ENCODE measurements at regions not wholly inside any gene's neighbourhood (a gene's known extent, or its start where the extent isn't known, plus 50 kb on each side); places are given as distances from the start of the nearest gene placed in this dataset.
"Not testable (repeated sequence)": the region's sequence is repeated elsewhere in the genome, so short reads cannot be mapped to it uniquely, and the experiment has no call there.

DNA sequence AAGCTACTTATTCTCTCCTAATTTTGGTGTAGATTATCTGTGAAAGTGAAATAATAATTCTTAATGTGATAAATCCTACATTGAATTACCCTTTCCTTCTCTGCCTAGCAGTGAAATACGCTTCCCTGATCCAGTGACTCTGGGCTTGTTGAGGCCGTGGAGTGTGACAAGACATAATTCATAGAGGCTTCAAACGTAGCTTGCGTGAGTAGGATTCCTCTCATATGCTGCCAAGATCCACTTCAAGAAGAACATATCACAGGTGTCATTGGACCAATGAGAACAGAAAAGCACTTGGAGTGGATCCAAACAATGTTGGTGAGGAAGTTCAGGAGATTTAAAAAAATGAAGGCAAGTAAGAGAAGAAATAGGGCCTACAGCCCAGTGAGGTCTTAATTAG lies 221.3 kb upstream of the TMEFF2 start:
- in situ Hi-C loops (cut with MboI; ENCODE audit: low pct_unique_long_range_greater_than_20kb, low sequenced_read_pairs, unreplicated experiment) = no loop called here
- DNase-seq (ENCODE audit: low spot score) = no peak
- TF ChIP-seq, protein P1, sequence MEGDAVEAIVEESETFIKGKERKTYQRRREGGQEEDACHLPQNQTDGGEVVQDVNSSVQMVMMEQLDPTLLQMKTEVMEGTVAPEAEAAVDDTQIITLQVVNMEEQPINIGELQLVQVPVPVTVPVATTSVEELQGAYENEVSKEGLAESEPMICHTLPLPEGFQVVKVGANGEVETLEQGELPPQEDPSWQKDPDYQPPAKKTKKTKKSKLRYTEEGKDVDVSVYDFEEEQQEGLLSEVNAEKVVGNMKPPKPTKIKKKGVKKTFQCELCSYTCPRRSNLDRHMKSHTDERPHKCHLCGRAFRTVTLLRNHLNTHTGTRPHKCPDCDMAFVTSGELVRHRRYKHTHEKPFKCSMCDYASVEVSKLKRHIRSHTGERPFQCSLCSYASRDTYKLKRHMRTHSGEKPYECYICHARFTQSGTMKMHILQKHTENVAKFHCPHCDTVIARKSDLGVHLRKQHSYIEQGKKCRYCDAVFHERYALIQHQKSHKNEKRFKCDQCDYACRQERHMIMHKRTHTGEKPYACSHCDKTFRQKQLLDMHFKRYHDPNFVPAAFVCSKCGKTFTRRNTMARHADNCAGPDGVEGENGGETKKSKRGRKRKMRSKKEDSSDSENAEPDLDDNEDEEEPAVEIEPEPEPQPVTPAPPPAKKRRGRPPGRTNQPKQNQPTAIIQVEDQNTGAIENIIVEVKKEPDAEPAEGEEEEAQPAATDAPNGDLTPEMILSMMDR (IDR thresholded peaks at IDR 0.05; ENCODE audit: extremely low read depth, insufficient read depth, missing control alignments) = no peak

DNA sequence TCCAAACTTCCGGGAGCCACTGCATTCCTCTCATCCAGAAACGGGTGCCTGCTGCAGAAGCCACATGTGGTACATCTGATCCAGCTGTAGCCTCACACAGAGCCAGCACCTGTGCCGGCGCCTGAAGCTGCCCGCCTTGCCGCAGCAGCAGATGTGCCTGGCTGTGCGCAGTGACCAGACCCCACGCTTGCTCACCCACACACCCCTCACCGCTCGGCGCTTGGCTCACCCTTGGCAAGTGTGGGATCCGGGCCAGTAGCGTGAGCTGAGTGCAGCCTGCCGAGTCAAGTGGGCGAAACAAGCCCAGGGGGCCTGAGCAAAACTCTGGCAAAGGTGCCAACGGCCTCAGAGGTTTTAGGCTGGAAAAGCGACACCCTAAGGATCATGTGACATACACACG lies 220.1 kb upstream of the TMEFF2 start:
- TF ChIP-seq, protein P1 (IDR thresholded peaks at IDR 0.05; ENCODE audit: extremely low read depth, insufficient read depth, missing control alignments) = no peak
- no peak for DNase-seq (ENCODE audit: low spot score)
- in situ Hi-C loops (cut with MboI; ENCODE audit: low pct_unique_long_range_greater_than_20kb, low sequenced_read_pairs, unreplicated experiment) = no loop called here

DNA sequence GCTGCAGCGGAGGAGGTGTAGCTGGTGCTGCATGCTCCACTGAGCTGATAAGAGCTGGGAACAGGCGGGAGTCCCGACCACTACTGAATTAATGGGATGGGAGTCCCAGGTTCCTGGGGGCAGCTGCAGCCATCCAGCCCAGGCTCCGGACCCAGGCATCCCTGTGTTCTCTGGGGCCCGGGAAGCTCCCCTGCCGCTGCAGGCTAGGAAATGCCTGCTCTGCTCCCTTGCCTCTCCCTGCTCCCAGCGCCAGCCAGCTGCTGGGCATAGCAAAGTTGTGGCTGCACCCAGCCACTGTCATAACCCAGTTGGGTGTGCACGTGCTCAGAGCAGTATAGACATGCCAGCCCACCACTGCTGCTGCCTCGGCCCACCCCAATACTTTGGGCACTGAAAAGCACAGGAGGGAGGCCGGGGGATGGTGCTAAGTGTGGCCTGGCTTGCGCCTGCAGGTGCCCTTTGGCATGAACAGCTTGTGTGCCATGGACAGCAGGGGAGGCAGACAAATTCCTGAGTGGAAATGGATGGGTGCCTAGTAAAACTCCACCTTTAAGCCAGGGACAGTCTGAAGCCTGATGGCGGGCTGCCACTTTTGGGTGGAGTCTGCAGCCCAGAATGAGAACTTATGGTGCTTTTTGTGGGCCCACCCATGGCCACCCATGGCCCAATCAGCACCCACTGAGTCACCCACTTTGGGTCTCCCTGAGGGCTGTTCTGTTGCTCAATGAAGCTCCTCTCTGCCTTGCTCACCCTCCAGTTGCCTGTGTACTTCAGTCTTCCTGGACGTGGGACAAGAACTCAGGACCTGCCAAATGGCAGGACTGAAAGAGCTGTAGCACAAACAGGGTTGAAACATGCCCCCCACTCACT lies 219.3 kb upstream of the TMEFF2 start:
- in situ Hi-C loops (cut with MboI; ENCODE audit: low pct_unique_long_range_greater_than_20kb, low sequenced_read_pairs, unreplicated experiment) = no loop called here
- no peak for DNase-seq (ENCODE audit: low spot score)
- TF ChIP-seq, protein P1 (IDR thresholded peaks at IDR 0.05; ENCODE audit: extremely low read depth, insufficient read depth, missing control alignments) = no peak

DNA sequence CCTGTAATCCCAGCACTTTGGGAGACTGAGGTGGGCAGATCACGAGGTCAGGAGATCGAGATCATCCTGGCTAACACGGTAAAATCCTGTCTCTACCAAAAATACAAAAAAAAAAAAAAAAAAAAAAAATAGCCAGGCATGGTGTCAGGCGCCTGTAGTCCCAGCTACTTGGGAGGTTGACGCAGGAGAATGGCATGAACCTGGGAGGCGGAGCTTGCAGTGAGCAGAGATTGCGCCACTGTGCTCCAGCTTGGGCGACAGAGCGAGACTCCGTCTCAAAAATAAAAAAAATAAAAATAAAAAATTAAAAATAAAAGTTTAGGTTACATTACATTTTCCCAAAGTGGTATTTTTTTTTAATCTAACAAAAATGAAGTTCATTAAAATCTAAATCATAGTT lies 218.1 kb upstream of the TMEFF2 start:
- in situ Hi-C loops (cut with MboI; ENCODE audit: low pct_unique_long_range_greater_than_20kb, low sequenced_read_pairs, unreplicated experiment); DNase-seq (ENCODE audit: low spot score): not testable (repeated sequence)

DNA sequence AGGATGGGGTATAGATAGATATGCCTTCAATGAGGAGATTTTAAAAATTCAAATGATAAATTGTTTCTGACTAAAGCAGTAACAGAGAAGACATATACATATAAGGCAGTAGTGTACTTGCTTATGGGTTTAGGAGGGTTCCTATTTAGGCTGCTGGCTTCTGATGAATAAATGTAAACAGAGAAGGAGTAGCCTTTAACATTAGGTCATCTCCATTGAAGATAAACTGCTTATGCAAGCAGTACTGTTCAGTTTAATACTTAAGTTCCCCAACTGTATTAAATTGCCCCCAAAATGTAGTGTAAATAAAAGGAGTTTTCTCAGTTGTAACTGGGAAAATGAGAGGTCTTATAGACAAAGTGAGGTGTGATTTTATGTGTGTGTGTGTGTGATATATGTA lies 217.7 kb upstream of the TMEFF2 start:
- DNase-seq (ENCODE audit: low spot score) = no peak
- TF ChIP-seq, protein P1 (IDR thresholded peaks at IDR 0.05; ENCODE audit: extremely low read depth, insufficient read depth, missing control alignments) = no peak
- in situ Hi-C loops (cut with MboI; ENCODE audit: low pct_unique_long_range_greater_than_20kb, low sequenced_read_pairs, unreplicated experiment) = no loop called here

DNA sequence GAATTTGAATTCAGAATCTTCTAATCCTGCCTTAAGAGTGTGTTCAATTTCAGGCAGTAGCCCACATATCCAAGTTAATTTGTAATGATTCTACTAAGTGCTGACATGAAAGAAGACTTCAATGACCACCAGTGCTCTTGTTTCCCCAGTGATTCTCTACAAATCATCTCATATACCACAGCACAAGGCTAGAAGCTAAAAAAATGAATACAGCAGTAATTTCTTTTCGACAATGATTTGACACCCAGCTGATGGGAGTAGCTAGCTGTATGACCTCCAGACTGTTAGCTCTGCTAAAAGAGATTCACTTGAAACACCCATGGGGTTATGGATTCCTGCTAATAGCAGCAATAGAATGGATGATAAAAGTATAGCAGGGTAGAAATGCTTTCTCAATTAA lies 217.0 kb upstream of the TMEFF2 start:
- in situ Hi-C loops (cut with MboI; ENCODE audit: low pct_unique_long_range_greater_than_20kb, low sequenced_read_pairs, unreplicated experiment) = no loop called here
- DNase-seq (ENCODE audit: low spot score) = no peak
- TF ChIP-seq, protein P1 (IDR thresholded peaks at IDR 0.05; ENCODE audit: extremely low read depth, insufficient read depth, missing control alignments) = no peak

DNA sequence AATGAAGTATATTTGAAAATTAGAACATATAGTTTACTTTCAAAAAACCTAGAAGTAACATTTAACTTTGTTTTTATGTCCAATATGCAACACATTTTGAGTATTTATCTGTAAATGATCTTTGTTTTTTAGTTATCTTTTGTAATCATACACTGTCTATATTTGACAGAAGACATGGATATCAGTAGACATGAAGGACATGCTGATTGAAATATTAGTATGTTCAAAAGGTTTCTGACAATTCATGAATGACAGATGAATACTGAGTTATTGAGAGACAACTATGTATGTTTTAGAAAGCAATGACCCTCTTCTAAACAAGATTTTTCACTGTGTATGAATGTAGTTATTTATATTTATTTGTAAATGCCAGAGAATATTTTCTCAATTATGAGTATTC lies 215.6 kb upstream of the TMEFF2 start:
- DNase-seq (ENCODE audit: low spot score) = no peak
- TF ChIP-seq, protein P1 (IDR thresholded peaks at IDR 0.05; ENCODE audit: extremely low read depth, insufficient read depth, missing control alignments) = no peak
- in situ Hi-C loops (cut with MboI; ENCODE audit: low pct_unique_long_range_greater_than_20kb, low sequenced_read_pairs, unreplicated experiment) = no loop called here
